Large intestine (tissue), 3 donors: ENCODE measurements at regions not wholly inside any gene's neighbourhood (a gene's known extent, or its start where the extent isn't known, plus 50 kb on each side); places are given as distances from the start of the nearest gene placed in this dataset.

Source experiments
- DNase-seq, 2 donors: peaks; one replicate each; pipeline versions ENCODE4 v3.0.0 to v3.0.0-alpha.2; 2013
- H3K27ac ChIP-seq: one replicate; pipeline ENCODE4 v1.5.1; 2013; ENCODE audit warnings: low read length
- H3K27me3 ChIP-seq: 2 replicates; pipeline ENCODE4 v1.6.1; 2013; ENCODE audit warnings: low read length; ENCODE audit not compliant: control insufficient read depth, insufficient read depth
- H3K36me3 ChIP-seq: 2 replicates; pipeline ENCODE4 v1.6.1; 2013; ENCODE audit warnings: low read length; ENCODE audit not compliant: control insufficient read depth, insufficient read depth
- H3K4me1 ChIP-seq: one replicate; pipeline ENCODE4 v1.6.1; 2013; ENCODE audit warnings: low read length; ENCODE audit not compliant: control insufficient read depth, insufficient read depth
- H3K4me3 ChIP-seq: one replicate; pipeline ENCODE4 v1.5.1; 2013; ENCODE audit warnings: low read length
- H3K9me3 ChIP-seq: one replicate; pipeline ENCODE4 v1.6.1; 2013; ENCODE audit warnings: mild to moderate bottlenecking, low read depth, low read length, moderate library complexity; ENCODE audit not compliant: control insufficient read depth
- WGBS: methylation state at CpG from one replicate; pipeline ENCODE4 v1.1.5; 2013; ENCODE audit warnings: low lambda C conversion rate; ENCODE audit not compliant: insufficient coverage; 5-methylcytosine and 5-hydroxymethylcytosine counted together

DNA sequence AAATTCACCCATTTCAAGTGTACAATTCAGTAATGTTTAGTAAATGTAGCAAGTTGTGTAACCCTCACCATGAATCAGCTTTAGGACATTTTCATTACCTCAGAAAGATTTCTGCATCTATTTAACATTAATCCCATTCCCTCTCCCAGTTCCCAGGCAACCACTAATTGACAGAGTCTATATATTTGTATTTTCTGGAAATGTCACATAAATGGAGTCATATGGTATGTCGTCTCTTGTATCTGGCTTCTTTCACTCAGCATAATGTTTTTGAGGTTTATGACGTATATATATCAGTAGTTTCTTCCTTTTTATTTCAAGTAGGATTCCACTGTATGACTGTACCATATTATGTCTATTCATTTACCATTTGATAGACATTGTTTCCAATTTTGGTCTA lies 199.8 kb downstream of the CYB561 start:
- no peak overlapping the region for H3K27ac ChIP-seq
- H3K4me3 ChIP-seq, result no peak overlapping the region
- WGBS, result 100% methylated on average over 1 of the region's 2 CpGs
- no peaks in the 10 kb centered on the region for H3K27me3 ChIP-seq
- no peaks in the 10 kb centered on the region for H3K9me3 ChIP-seq
- no peaks in the 10 kb centered on the region for H3K4me1 ChIP-seq
- no peak for DNase-seq
- H3K36me3 ChIP-seq, result no peaks in the 10 kb centered on the region

DNA sequence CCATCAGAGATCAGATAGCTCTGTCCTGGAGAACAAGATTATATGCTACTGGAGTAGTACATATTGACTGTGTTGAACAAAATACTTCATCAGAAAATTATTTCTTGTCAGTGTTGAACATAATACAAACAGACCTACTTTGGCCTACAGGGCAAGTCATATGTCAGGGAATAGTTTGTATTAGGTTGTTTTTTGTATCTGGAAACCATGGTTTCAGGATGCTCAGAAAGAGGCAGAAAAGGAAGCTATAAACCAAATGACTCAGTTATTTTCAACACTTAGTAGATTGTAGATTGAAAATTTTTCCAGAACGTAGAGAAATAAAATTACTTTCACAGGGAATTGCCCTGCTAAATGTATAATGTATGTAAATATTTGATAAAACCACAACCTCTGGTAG lies 198.4 kb downstream of the CYB561 start:
- H3K4me1 ChIP-seq, result no peaks in the 10 kb centered on the region
- 83% methylated on average over 1 of the region's 1 CpG for WGBS
- H3K27me3 ChIP-seq, result no peaks in the 10 kb centered on the region
- H3K27ac ChIP-seq, result no peak overlapping the region
- H3K9me3 ChIP-seq, result no peaks in the 10 kb centered on the region
- DNase-seq, result no peak
- H3K36me3 ChIP-seq, result no peaks in the 10 kb centered on the region
- no peak overlapping the region for H3K4me3 ChIP-seq

DNA sequence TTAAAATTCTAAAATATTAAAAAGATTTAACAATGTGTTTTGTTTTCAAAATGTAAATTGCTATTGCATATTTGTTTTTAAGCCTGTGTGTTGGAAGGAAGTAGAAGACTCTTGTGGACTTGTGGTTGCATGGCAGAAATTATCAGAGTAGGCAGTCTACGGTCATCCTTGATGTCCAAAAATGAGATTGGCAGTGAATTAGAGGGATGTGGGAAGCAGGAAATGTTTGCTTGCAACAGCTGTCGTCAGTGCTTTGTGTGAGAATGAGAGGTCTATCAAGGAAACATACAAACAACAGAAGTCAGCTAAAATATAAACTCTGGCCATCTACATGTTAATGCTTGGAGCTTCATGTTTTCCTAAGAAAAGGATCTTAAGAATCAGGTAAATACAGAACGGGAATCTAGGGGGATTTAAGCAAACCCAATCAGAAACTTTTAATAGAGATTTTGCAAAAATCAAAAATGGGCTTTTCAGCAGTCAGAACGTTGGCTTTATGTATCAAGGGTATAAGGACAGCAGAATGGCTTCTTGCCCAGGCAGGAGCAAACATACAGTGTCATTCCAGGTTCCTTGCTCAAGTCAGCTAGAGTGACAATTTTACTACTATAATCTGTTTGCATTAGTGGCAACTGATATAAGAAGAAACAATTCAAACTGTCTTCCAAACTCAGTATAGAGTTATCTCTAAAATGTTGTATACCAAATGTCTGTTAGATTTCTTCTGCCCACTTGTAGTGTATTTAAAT lies 196.7 kb downstream of the CYB561 start:
- Histone ChIP-seq H3K36me3 (no peaks in the 10 kb centered on the region), H3K4me1 (no peaks in the 10 kb centered on the region), H3K9me3 (no peaks in the 10 kb centered on the region), H3K4me3 (no peak overlapping the region), H3K27me3 (no peaks in the 10 kb centered on the region), H3K27ac (no peak overlapping the region)
- WGBS, result 50% methylated on average over 1 of the region's 4 CpGs
- no peak for DNase-seq

- H3K27ac ChIP-seq, result no peak overlapping the region
- H3K4me3 ChIP-seq, result no peak overlapping the region
- no peaks in the 10 kb centered on the region for H3K27me3 ChIP-seq
- DNase-seq, result no peak
- H3K4me1 ChIP-seq, result no peaks in the 10 kb centered on the region
- H3K9me3 ChIP-seq, result no peaks in the 10 kb centered on the region
- WGBS, result 100% methylated on average over 2 of the region's 3 CpGs
- H3K36me3 ChIP-seq, result no peaks in the 10 kb centered on the region
Observed at GRCh38 chr17:63250830-63251229, 195.3 kb downstream of the CYB561 start.

GRCh38 chr17:63258785-63259184 lies 187.3 kb downstream of the CYB561 start:
- Histone ChIP-seq H3K27ac (no peak overlapping the region), H3K27me3 (no peaks in the 10 kb centered on the region), H3K4me1 (no peaks in the 10 kb centered on the region), H3K4me3 (no peak overlapping the region), H3K9me3 (no peaks in the 10 kb centered on the region), H3K36me3 (no peaks in the 10 kb centered on the region)
- DNase-seq, result no peak
- WGBS, result no CpG with 5 or more reads among the region's 3 CpGs

- Histone ChIP-seq H3K4me1 (no peaks in the 10 kb centered on the region), H3K27ac (no peak overlapping the region), H3K4me3 (no peak overlapping the region), H3K9me3 (no peaks in the 10 kb centered on the region), H3K36me3 (no peaks in the 10 kb centered on the region), H3K27me3 (no peaks in the 10 kb centered on the region)
- WGBS, result 94% methylated on average over 5 of the region's 5 CpGs
- DNase-seq, result no peak
Observed at GRCh38 chr17:63262751-63263476, 183.2 kb downstream of the CYB561 start.

GRCh38 chr17:63265526-63265925 lies 180.6 kb downstream of the CYB561 start:
- Histone ChIP-seq H3K27ac (no peak overlapping the region), H3K4me1 (no peaks in the 10 kb centered on the region), H3K27me3 (no peaks in the 10 kb centered on the region), H3K36me3 (no peaks in the 10 kb centered on the region), H3K9me3 (no peaks in the 10 kb centered on the region), H3K4me3 (no peak overlapping the region)
- no peak for DNase-seq

DNA sequence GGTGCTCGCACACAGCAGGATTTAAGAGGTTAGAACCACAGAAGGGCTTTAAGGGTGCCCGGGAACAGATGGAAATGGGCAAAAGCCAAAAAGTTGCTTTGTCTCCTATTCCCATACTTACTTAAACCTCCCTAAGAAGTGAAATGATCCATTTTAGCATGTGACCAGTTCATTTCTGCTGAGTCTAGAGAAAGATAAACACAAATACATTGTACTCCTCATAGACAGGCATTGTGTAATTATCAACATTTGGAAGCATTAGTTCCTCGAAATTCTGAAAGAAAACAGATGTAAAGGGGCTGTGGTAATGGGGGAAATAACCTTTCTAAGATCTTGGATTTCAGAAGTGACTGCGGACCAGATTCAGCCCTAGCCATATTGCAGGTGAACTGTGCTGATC lies 178.3 kb downstream of the CYB561 start:
- Histone ChIP-seq H3K4me1 (no peaks in the 10 kb centered on the region), H3K4me3 (no peak overlapping the region), H3K36me3 (no peaks in the 10 kb centered on the region), H3K27me3 (no peaks in the 10 kb centered on the region), H3K27ac (no peak overlapping the region), H3K9me3 (no peaks in the 10 kb centered on the region)
- DNase-seq, result no peak
- WGBS, result 100% methylated on average over 2 of the region's 4 CpGs

DNA sequence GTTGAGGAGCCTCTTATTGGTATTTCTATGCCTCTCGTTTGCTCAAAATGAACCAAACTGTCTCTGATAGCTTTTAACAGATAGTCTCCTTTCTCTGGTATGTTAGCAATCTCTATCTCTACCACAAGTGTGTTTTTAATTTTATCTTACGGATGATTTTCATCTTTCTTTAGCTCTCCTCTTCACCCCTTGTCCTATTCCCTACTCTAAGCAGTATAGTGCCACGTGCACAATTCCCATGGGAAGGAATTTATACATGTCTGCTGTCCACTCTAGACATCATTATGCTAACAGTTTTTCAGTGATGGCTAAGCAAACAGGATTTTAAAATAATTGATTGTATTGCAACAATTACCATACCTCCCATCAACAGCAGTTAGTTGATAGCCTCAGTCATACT lies 177.3 kb downstream of the CYB561 start:
- Histone ChIP-seq H3K27ac (no peak overlapping the region), H3K36me3 (no peaks in the 10 kb centered on the region), H3K4me3 (no peak overlapping the region), H3K27me3 (no peaks in the 10 kb centered on the region), H3K4me1 (no peaks in the 10 kb centered on the region), H3K9me3 (no peaks in the 10 kb centered on the region)
- no peak for DNase-seq
- WGBS, result 100% methylated on average over 2 of the region's 3 CpGs

DNA sequence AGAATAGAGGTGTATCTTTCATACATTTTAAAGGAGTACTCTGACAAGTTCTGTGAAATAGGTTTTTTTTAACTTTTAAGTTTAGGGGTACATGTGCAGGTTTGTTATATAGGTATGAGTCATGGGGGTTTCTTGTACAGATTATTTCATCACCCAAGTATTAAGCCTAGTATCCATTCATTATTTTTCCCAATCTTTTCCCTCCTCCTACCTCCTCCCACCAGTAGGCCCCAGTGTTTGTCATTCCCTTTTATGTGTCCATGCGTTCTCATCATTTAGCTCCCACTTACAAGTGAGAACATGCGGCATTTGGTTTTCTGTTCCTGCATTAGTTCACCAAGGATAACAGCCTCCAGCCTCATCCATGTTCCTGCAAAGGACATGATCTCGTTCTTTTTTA lies 175.5 kb downstream of the CYB561 start:
- H3K27me3 ChIP-seq, result no peaks in the 10 kb centered on the region
- no CpG with 5 or more reads among the region's 3 CpGs for WGBS
- H3K9me3 ChIP-seq, result no peaks in the 10 kb centered on the region
- no peaks in the 10 kb centered on the region for H3K36me3 ChIP-seq
- H3K4me3 ChIP-seq, result no peak overlapping the region
- DNase-seq, result no peak
- H3K27ac ChIP-seq, result no peak overlapping the region
- no peaks in the 10 kb centered on the region for H3K4me1 ChIP-seq

DNA sequence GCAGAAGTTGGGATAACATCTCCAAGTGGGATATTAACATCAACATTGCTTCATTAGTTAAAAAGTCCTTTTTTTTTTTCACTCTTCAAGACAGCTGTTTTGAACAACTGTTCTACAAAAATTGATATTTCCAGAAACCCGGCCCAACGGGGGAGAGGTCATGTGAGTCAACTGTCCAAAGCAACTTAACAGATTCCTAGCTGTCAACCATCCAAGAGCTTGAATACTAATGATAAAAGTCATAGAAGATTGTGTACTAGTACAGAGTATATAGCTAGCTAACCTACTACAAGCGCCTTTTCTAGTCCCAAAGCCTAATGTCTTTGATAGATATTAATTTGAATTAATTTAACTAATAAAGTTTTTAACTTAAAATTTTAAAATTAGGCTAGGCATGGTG lies 172.0 kb downstream of the CYB561 start:
- 70% methylated on average over 2 of the region's 3 CpGs for WGBS
- Histone ChIP-seq H3K4me3 (no peak overlapping the region), H3K27ac (no peak overlapping the region)

More for the DNA sequence above, 172.0 kb downstream of the CYB561 start:
- DNase-seq, result no peak
- H3K4me1 ChIP-seq, result no peaks in the 10 kb centered on the region
- H3K36me3 ChIP-seq, result no peaks in the 10 kb centered on the region
- H3K9me3 ChIP-seq, result no peaks in the 10 kb centered on the region
- H3K27me3 ChIP-seq, result no peaks in the 10 kb centered on the region
